MM.1S (cell line): ENCODE measurements at regions not wholly inside any gene's neighbourhood (a gene's known extent, or its start where the extent isn't known, plus 50 kb on each side); places are given as distances from the start of the nearest gene placed in this dataset.

ENCODE experiments used
- CTCF ChIP-seq: fragments of 300-600 bp; sonication (generic); IDR thresholded peaks from 2 replicates; pipeline ENCODE4 v1.5.1; 2016; ENCODE audit warnings: antibody characterized with exemption, low read length, mixed read lengths
- EZH2phosphoT487 ChIP-seq: fragments of 300-600 bp; sonication (generic); IDR thresholded peaks from 2 replicates; pipeline ENCODE4 v1.6.1; 2018; ENCODE audit warnings: antibody characterized with exemption, low read length

GRCh38 chr1:201694608-201695335 lies 134.2 kb upstream of the IPO9 start:
- TF ChIP-seq CTCF (no peak), EZH2phosphoT487 (no peak)
